GM19468 (cell line): ENCODE measurements at regions not wholly inside any gene's neighbourhood (a gene's known extent, or its start where the extent isn't known, plus 50 kb on each side); places are given as distances from the start of the nearest gene placed in this dataset.
"Not testable (repeated sequence)": the region's sequence is repeated elsewhere in the genome, so short reads cannot be mapped to it uniquely, and the experiment has no call there.

ENCODE experiments used
- ATAC-seq: cut with Tn5 transposase; IDR thresholded peaks from one replicate; pipeline ENCODE4 v1.9.1; 2021; ENCODE audit warnings: mild to moderate bottlenecking, moderate library complexity, moderate number of reproducible peaks; ENCODE audit not compliant: unreplicated experiment; ENCODE audit errors: extremely low read depth

- ATAC-seq = no peak
Measured at GRCh38 chr18:63071701-63072141, 247.8 kb downstream of the BCL2 start.

DNA sequence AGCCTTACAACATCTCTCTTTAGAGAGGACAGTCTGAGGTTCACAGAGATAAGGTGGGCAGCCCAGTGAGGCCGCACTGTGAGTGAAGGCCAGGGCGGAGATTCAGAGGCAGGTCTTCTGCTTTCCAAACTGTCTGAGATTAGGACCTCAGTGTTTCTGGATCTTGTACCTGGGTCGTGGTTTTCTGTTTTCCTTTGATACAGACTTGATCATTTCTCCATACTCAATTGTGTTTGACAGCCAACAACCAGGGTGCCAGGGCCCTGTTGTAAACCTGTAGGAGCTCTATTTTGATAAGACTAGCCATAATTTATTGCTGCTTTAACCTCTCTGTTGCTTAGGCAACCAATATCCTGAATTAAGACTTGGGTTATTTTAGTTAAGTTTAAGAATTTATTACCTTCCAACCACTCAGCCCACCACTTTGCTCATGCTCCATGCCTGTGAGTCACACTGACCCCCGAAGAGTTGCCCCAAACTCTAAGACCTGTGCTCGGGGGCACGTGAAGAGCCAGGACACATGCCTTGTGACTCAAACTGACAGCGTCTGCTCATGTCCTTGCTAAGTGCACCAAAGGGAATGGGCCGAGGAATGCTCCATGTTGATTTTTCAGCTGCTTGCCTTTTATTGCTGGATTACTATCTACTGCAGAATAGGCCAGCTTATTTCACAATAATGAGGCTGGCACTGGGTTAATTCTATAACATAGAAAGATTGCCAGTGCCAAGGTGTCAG lies 248.6 kb downstream of the BCL2 start:
- no peak for ATAC-seq

GRCh38 chr18:63069496-63069895 lies 250.1 kb downstream of the BCL2 start:
- no peak for ATAC-seq

- ATAC-seq = no peak
Measured at GRCh38 chr18:63067939-63068338, 251.6 kb downstream of the BCL2 start.

DNA sequence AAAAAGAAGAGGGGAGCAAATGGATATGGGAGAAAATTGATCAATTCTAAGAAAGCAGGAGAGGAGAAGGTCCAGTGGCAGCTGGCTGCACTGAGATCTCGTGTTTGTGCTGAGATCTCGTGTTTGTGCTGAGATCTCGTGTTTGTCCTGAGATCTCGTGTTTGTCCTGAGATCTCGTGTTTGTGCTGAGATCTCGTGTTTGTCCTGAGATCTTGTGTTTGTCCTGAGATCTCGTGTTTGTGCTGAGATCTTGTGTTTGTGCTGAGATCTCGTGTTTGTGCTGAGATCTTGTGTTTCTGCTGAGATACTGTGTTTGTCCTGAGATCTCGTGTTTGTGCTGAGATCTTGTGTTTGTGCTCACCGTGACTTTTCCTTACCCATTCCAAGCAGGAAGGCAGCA lies 254.4 kb downstream of the BCL2 start:
- no peak for ATAC-seq

GRCh38 chr18:63063171-63063570 lies 256.4 kb downstream of the BCL2 start:
- ATAC-seq = no peak

DNA sequence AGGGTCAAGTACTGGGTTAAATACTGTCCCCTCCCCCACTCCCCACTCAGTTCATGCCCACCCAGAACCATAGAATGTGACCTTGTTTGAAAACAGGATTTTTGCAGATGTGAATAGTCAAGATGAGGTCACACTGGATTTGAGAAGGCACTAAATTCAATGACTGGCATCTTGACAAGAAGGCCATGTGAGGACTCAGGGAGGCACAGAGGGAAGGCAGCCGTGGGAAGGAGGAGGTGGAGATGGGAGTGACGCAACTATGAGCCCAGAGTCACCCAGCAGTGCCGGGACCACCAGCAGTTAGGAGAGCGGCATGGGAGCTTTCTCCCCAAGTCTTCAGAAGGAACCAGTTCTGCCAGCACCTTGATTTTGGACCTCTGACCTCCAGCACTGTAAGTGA lies 257.3 kb downstream of the BCL2 start:
- ATAC-seq = no peak

DNA sequence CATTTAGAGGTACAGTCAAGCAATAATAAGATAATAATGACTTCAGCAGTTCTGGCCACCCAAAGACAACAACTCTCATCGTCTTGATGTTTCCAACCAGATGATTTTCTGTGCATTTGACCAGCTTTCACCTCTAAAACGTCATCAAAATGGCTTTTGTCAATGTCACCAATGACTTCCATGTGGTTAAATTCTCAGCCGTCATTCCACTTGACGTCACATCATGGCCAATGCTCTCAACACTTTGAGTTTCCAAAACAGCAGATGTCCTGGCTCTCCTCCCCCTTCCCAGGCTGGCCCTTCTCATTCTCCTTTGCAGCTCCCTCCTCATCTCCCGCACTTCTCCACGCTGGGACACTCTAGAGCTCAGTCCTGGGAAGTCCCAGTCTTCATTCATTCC lies 258.3 kb downstream of the BCL2 start:
- ATAC-seq = no peak

GRCh38 chr18:63058521-63058920 lies 261.0 kb downstream of the BCL2 start:
- no peak for ATAC-seq

DNA sequence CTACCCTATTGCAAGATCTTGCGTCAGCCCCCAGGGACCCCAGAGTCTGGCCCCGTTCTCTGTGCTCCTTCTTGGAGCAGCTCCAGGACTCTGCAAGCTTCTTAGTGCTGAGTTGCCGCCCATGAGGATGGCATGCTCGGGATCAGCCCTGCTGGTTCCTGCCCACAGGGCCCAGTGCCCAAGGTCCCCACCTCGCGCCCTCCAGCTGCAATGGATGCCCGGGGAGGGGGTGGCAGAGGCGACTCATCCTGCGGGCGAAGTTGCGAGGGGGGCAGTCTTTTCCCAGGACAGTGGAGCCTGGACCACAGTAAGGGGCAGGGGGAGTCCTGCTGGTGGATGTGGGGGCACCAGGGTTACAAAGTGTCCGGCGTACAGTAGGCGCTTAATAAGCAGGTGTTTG lies 261.9 kb downstream of the BCL2 start:
- ATAC-seq = no peak

GRCh38 chr18:63054901-63055584 lies 264.5 kb downstream of the BCL2 start:
- ATAC-seq = no peak

GRCh38 chr18:63051928-63052327 lies 267.6 kb downstream of the BCL2 start:
- no peak for ATAC-seq

GRCh38 chr18:63050667-63051395 lies 268.7 kb downstream of the BCL2 start:
- ATAC-seq = not testable (repeated sequence)

- ATAC-seq = no peak
Measured at GRCh38 chr18:63046375-63046774, 273.2 kb downstream of the BCL2 start.

GRCh38 chr18:63043516-63043915 lies 276.1 kb downstream of the BCL2 start:
- no peak for ATAC-seq

GRCh38 chr18:63042351-63042750 lies 277.2 kb downstream of the BCL2 start:
- no peak for ATAC-seq

GRCh38 chr18:63040788-63041410 lies 278.7 kb downstream of the BCL2 start:
- ATAC-seq = peak; percentile 43

- no peak for ATAC-seq
Measured at GRCh38 chr18:63037491-63037890, 282.1 kb downstream of the BCL2 start.

- no peak for ATAC-seq
Measured at GRCh38 chr18:63031375-63031774, 288.2 kb downstream of the BCL2 start.
